ENCODE measurements at regions not wholly inside any gene's neighbourhood (a gene's known extent, or its start where the extent isn't known, plus 50 kb on each side); places are given as distances from the start of the nearest gene placed in this dataset.

GRCh38 chr6:8683204-8683603 is 247.9 kb upstream of the SLC35B3 start:
- Histone ChIP-seq H3K27me3 (ENCODE audit: control insufficient read depth in 1 of 2, insufficient read depth in 2 of 2, low read length in 2 of 2) (no peaks in the 10 kb centered on the region), H3K9me3 (ENCODE audit: control insufficient read depth in 2 of 2, low read length in 2 of 2) (no peaks in the 10 kb centered on the region), H3K36me3 (ENCODE audit: control insufficient read depth in 2 of 2, insufficient read depth in 2 of 2, low read length in 2 of 2) (no peaks in the 10 kb centered on the region), H3K4me3 (ENCODE audit: low read length in 2 of 2) (no peak overlapping the region), H3K4me1 (ENCODE audit: control insufficient read depth, insufficient read depth, low read length) (no peaks in the 10 kb centered on the region), H3K27ac (ENCODE audit: low read length) (no peak overlapping the region), H3K9ac (ENCODE audit: low read length in 2 of 2) (no peak overlapping the region)

- no peaks in the 10 kb centered on the region for H3K36me3 ChIP-seq (ENCODE audit: control insufficient read depth in 2 of 2, insufficient read depth in 2 of 2, low read length in 2 of 2)
- no peak overlapping the region for H3K27ac ChIP-seq (ENCODE audit: low read length)
- H3K9me3 ChIP-seq (ENCODE audit: control insufficient read depth in 2 of 2, low read length in 2 of 2), result no peaks in the 10 kb centered on the region
- no peak overlapping the region for H3K4me3 ChIP-seq (ENCODE audit: low read length in 2 of 2)
- H3K27me3 ChIP-seq (ENCODE audit: control insufficient read depth in 1 of 2, insufficient read depth in 2 of 2, low read length in 2 of 2), result no peaks in the 10 kb centered on the region
- no peak overlapping the region for H3K9ac ChIP-seq (ENCODE audit: low read length in 2 of 2)
- no peaks in the 10 kb centered on the region for H3K4me1 ChIP-seq (ENCODE audit: control insufficient read depth, insufficient read depth, low read length)
Measured at GRCh38 chr6:8679823-8680222, 244.5 kb upstream of the SLC35B3 start.

DNA sequence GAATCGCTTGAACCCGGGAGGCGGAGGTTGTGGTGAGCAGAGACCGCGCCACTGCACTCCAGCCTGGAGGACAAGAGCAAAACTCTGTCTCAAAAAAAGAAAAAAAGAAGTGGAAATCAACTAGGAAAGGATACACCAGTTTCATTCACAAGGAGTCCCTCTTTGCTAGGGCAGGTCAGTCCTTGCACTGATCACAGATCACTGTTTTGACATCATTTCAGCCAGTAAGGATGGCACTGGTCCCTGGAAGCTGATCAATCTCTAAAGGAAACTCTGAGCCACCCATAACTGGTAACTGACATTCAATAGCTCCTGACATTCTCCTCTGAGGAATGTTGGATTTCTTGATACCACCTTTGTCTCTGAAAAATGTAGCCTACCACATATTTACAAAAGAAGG is 243.1 kb upstream of the SLC35B3 start:
- H3K27ac ChIP-seq (ENCODE audit: low read length), result no peak overlapping the region
- H3K27me3 ChIP-seq (ENCODE audit: control insufficient read depth in 1 of 2, insufficient read depth in 2 of 2, low read length in 2 of 2), result no peaks in the 10 kb centered on the region
- H3K4me1 ChIP-seq (ENCODE audit: control insufficient read depth, insufficient read depth, low read length), result no peaks in the 10 kb centered on the region
- no peak overlapping the region for H3K9ac ChIP-seq (ENCODE audit: low read length in 2 of 2)
- no peak overlapping the region for H3K4me3 ChIP-seq (ENCODE audit: low read length in 2 of 2)
- no peaks in the 10 kb centered on the region for H3K9me3 ChIP-seq (ENCODE audit: control insufficient read depth in 2 of 2, low read length in 2 of 2)
- no peaks in the 10 kb centered on the region for H3K36me3 ChIP-seq (ENCODE audit: control insufficient read depth in 2 of 2, insufficient read depth in 2 of 2, low read length in 2 of 2)

DNA sequence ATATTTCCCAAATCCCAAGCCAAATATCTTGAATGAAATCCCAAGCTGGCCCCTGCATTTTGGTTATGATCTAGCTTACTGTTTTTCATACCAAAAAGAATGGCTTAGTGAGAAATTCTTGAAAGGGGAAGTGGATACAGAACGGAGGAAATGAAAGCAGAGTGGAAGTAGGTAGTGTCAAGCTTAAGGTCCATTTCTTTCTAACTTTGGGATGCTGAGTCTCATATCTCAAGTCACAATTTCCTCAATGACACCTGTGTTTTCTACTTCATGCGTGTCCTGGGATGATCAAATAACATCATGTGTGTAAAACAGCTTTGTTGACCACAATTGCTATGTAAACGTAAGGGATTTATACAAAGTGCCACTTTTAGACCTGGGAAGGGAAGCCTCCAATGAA is 238.8 kb upstream of the SLC35B3 start:
- Histone ChIP-seq H3K4me3 (ENCODE audit: low read length in 2 of 2) (no peak overlapping the region), H3K9me3 (ENCODE audit: control insufficient read depth in 2 of 2, low read length in 2 of 2) (no peaks in the 10 kb centered on the region), H3K27ac (ENCODE audit: low read length) (no peak overlapping the region), H3K36me3 (ENCODE audit: control insufficient read depth in 2 of 2, insufficient read depth in 2 of 2, low read length in 2 of 2) (no peaks in the 10 kb centered on the region), H3K4me1 (ENCODE audit: control insufficient read depth, insufficient read depth, low read length) (no peaks in the 10 kb centered on the region), H3K9ac (ENCODE audit: low read length in 2 of 2) (no peak overlapping the region), H3K27me3 (ENCODE audit: control insufficient read depth in 1 of 2, insufficient read depth in 2 of 2, low read length in 2 of 2) (no peaks in the 10 kb centered on the region)

DNA sequence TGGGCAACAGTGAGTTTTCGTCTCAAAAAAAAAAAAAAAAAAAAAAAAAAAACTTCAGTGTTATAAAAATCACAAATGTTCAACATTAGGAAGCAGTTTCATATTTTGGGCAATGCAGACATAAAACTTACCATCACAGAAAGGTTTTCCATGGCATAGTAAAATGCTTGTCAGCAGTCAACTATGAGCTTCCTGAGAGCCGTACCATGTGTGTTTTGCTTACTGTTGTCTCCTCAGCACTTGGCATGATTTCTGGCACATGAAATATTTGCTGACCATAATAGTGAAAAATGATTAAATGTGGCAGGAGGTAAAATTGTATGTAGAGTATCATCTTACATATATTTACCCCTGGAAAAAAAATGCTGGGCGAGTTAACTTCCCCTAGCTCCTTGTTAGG is 237.5 kb upstream of the SLC35B3 start:
- H3K9me3 ChIP-seq (ENCODE audit: control insufficient read depth in 2 of 2, low read length in 2 of 2), result no peaks in the 10 kb centered on the region
- no peaks in the 10 kb centered on the region for H3K4me1 ChIP-seq (ENCODE audit: control insufficient read depth, insufficient read depth, low read length)
- H3K36me3 ChIP-seq (ENCODE audit: control insufficient read depth in 2 of 2, insufficient read depth in 2 of 2, low read length in 2 of 2), result no peaks in the 10 kb centered on the region
- no peak overlapping the region for H3K9ac ChIP-seq (ENCODE audit: low read length in 2 of 2)
- no peaks in the 10 kb centered on the region for H3K27me3 ChIP-seq (ENCODE audit: control insufficient read depth in 1 of 2, insufficient read depth in 2 of 2, low read length in 2 of 2)
- H3K27ac ChIP-seq (ENCODE audit: low read length), result no peak overlapping the region
- no peak overlapping the region for H3K4me3 ChIP-seq (ENCODE audit: low read length in 2 of 2)

DNA sequence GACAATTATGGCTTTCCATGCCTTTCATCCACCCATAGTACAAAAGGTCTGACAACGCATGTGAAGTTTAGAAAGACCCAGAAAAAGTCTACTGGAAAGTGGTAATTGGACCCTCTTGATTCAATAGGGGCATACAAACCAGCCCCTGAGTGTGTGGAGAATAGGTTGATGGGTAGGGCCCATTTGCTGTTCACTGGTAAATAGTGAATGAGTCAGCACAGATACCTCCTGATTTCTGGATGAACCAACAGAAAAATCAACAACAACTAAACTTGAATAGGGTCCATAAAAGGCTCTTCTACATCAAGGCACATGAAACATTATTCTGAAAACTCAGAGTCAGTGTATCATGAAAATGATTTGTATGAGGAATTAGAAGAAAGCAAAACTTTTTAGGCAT is 235.4 kb upstream of the SLC35B3 start:
- Histone ChIP-seq H3K27ac (ENCODE audit: low read length) (no peak overlapping the region), H3K4me1 (ENCODE audit: control insufficient read depth, insufficient read depth, low read length) (no peaks in the 10 kb centered on the region), H3K36me3 (ENCODE audit: control insufficient read depth in 2 of 2, insufficient read depth in 2 of 2, low read length in 2 of 2) (no peaks in the 10 kb centered on the region), H3K4me3 (ENCODE audit: low read length in 2 of 2) (no peak overlapping the region), H3K9me3 (ENCODE audit: control insufficient read depth in 2 of 2, low read length in 2 of 2) (no peaks in the 10 kb centered on the region), H3K9ac (ENCODE audit: low read length in 2 of 2) (no peak overlapping the region), H3K27me3 (ENCODE audit: control insufficient read depth in 1 of 2, insufficient read depth in 2 of 2, low read length in 2 of 2) (no peaks in the 10 kb centered on the region)

DNA sequence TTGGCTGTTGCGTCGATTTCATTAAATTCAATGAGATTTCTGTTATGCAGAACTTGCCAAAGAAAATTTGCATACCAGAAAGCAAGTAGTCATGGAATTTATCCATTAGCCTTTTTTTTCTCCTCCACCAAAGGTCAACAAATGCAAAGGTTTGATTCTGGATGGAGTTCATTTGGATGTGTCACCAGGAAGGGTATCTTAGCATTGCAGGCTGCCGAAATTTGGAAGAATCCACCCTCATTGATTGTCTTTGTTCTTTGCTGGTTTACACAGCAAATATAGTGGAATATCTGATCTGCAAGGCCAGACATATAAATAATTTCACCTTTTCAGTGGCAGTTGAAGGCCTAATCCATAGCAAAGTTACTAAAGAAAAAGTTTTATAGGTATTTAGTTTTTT is 229.4 kb upstream of the SLC35B3 start:
- Histone ChIP-seq H3K9ac (ENCODE audit: low read length in 2 of 2) (no peak overlapping the region), H3K4me1 (ENCODE audit: control insufficient read depth, insufficient read depth, low read length) (no peaks in the 10 kb centered on the region), H3K4me3 (ENCODE audit: low read length in 2 of 2) (no peak overlapping the region)

GRCh38 chr6:8664070-8664469 is 228.7 kb upstream of the SLC35B3 start:
- H3K36me3 ChIP-seq (ENCODE audit: control insufficient read depth in 2 of 2, insufficient read depth in 2 of 2, low read length in 2 of 2), result no peaks in the 10 kb centered on the region
- H3K4me3 ChIP-seq (ENCODE audit: low read length in 2 of 2), result no peak overlapping the region
- H3K9me3 ChIP-seq (ENCODE audit: control insufficient read depth in 2 of 2, low read length in 2 of 2), result no peaks in the 10 kb centered on the region
- no peak overlapping the region for H3K9ac ChIP-seq (ENCODE audit: low read length in 2 of 2)
- no peaks in the 10 kb centered on the region for H3K4me1 ChIP-seq (ENCODE audit: control insufficient read depth, insufficient read depth, low read length)
- H3K27ac ChIP-seq (ENCODE audit: low read length), result no peak overlapping the region
- no peaks in the 10 kb centered on the region for H3K27me3 ChIP-seq (ENCODE audit: control insufficient read depth in 1 of 2, insufficient read depth in 2 of 2, low read length in 2 of 2)

More for the DNA sequence above, 229.4 kb upstream of the SLC35B3 start:
- Histone ChIP-seq H3K27me3 (ENCODE audit: control insufficient read depth in 1 of 2, insufficient read depth in 2 of 2, low read length in 2 of 2) (no peaks in the 10 kb centered on the region), H3K9me3 (ENCODE audit: control insufficient read depth in 2 of 2, low read length in 2 of 2) (no peaks in the 10 kb centered on the region), H3K36me3 (ENCODE audit: control insufficient read depth in 2 of 2, insufficient read depth in 2 of 2, low read length in 2 of 2) (no peaks in the 10 kb centered on the region), H3K27ac (ENCODE audit: low read length) (no peak overlapping the region)

DNA sequence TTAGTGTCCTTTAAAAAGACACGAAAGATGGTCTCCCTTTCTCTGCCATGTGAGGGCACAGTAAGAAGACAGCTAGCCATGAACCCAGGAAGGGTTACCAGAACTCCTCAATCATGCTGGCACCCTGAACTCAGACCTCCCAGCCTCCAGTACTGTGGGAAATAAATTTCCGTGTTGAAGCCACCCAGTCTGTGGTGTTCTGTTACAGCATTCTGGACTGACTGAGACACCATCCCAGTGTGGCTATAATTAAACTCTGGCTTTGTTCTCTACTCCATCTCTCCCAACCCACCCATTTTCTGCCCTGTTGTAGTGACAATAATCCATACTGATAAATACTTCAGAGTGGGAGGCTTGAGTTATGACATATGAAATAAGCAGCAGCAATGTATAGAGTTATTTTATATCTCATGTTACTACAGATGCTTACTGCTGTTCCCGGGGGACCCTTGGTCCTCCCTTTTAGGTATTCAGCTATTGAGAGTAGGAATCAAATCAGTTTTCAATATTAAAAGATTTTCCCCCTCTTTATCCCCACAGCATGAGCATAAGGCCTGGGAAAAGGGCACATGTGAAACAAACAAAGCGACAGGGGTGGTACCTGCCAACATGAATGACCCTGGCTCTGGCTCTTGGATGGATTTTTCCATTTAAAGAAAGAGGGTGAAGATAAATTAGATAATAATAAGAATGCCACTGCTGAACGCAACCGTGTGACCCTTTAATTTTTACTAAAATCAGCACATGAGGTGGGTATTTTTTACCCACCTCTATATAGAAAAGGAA is 224.3 kb upstream of the SLC35B3 start:
- Histone ChIP-seq H3K27me3 (ENCODE audit: control insufficient read depth in 1 of 2, insufficient read depth in 2 of 2, low read length in 2 of 2) (no peaks in the 10 kb centered on the region), H3K27ac (ENCODE audit: low read length) (no peak overlapping the region), H3K4me1 (ENCODE audit: control insufficient read depth, insufficient read depth, low read length) (no peaks in the 10 kb centered on the region), H3K36me3 (ENCODE audit: control insufficient read depth in 2 of 2, insufficient read depth in 2 of 2, low read length in 2 of 2) (no peaks in the 10 kb centered on the region), H3K4me3 (ENCODE audit: low read length in 2 of 2) (no peak overlapping the region), H3K9me3 (ENCODE audit: control insufficient read depth in 2 of 2, low read length in 2 of 2) (no peaks in the 10 kb centered on the region), H3K9ac (ENCODE audit: low read length in 2 of 2) (no peak overlapping the region)

DNA sequence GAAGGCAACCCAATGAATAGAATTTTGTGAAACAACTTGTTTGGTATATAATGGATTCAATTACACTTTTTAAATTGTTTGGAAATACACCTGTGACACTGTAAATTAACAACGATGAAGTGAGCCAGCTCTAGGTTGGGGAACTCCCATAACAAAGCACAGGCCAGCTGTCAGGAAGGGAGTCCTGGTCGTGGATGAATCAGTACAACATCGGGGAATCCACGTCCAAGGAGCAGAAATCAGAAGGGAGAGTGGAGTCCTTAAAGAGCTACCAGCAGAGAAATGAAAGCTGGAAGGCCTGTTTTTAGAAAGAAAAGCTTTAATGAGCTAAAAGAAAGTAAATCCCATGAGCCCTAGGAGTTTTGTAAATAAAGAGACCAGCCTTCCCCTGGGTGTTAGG is 223.1 kb upstream of the SLC35B3 start:
- no peak overlapping the region for H3K9ac ChIP-seq (ENCODE audit: low read length in 2 of 2)
- H3K4me1 ChIP-seq (ENCODE audit: control insufficient read depth, insufficient read depth, low read length), result no peaks in the 10 kb centered on the region
- no peaks in the 10 kb centered on the region for H3K27me3 ChIP-seq (ENCODE audit: control insufficient read depth in 1 of 2, insufficient read depth in 2 of 2, low read length in 2 of 2)
- no peaks in the 10 kb centered on the region for H3K36me3 ChIP-seq (ENCODE audit: control insufficient read depth in 2 of 2, insufficient read depth in 2 of 2, low read length in 2 of 2)
- no peak overlapping the region for H3K27ac ChIP-seq (ENCODE audit: low read length)
- no peak overlapping the region for H3K4me3 ChIP-seq (ENCODE audit: low read length in 2 of 2)
- H3K9me3 ChIP-seq (ENCODE audit: control insufficient read depth in 2 of 2, low read length in 2 of 2), result no peaks in the 10 kb centered on the region

GRCh38 chr6:8657522-8657921 is 222.2 kb upstream of the SLC35B3 start:
- Histone ChIP-seq H3K27ac (ENCODE audit: low read length) (no peak overlapping the region), H3K27me3 (ENCODE audit: control insufficient read depth in 1 of 2, insufficient read depth in 2 of 2, low read length in 2 of 2) (no peaks in the 10 kb centered on the region), H3K9me3 (ENCODE audit: control insufficient read depth in 2 of 2, low read length in 2 of 2) (no peaks in the 10 kb centered on the region), H3K9ac (ENCODE audit: low read length in 2 of 2) (no peak overlapping the region), H3K4me3 (ENCODE audit: low read length in 2 of 2) (no peak overlapping the region), H3K36me3 (ENCODE audit: control insufficient read depth in 2 of 2, insufficient read depth in 2 of 2, low read length in 2 of 2) (no peaks in the 10 kb centered on the region), H3K4me1 (ENCODE audit: control insufficient read depth, insufficient read depth, low read length) (no peaks in the 10 kb centered on the region)

Data from stomach smooth muscle (tissue), 2 donors.